IMR-90 (cell line): ENCODE measurements at regions not wholly inside any gene's neighbourhood (a gene's known extent, or its start where the extent isn't known, plus 50 kb on each side); places are given as distances from the start of the nearest gene placed in this dataset.

Source experiments
- ATAC-seq: fragments of 200-7000 bp; cut with Tn5 transposase; 2 replicates; pipeline ENCODE4 v1.9.1; 2020; ENCODE audit warnings: low read depth, mild to moderate bottlenecking, moderate library complexity
- BruUV-seq: library from RNA; stranded (reverse); fragments of 400-500 nt; replicated peaks from 2 replicates; lab custom pipeline; 2021; lab: Mats Ljungman, UMichigan
- CTCF ChIA-PET: fragments of 300-600 bp; formaldehyde crosslinking; extraction: SDS; loops from one replicate; lab custom pipeline; 2021; ENCODE audit warnings: antibody characterized with exemption; lab: Yijun Ruan, JAX
- POLR2A ChIA-PET: fragments of 300-600 bp; sonication (Branson Sonifier 250); formaldehyde crosslinking; loops from one replicate; lab custom pipeline; 2022; ENCODE audit warnings: antibody characterized with exemption; ENCODE audit not compliant: unreplicated experiment; lab: Charles Lee
- DNase-seq: peaks from one replicate; pipeline ENCODE4 v3.0.0; 2013
- H2AFZ ChIP-seq: replicated peaks from 2 replicates; pipeline ENCODE3; 2013; ENCODE audit warnings: low read length, mild to moderate bottlenecking; ENCODE audit not compliant: poor library complexity
- H2AK5ac ChIP-seq: 2 replicates; pipeline ENCODE4 v1.6.1; 2013; ENCODE audit warnings: low read depth, low read length, inconsistent platforms
- H2AK9ac ChIP-seq: replicated peaks from 2 replicates; pipeline ENCODE3; 2013; ENCODE audit warnings: mild to moderate bottlenecking, low read depth, low read length, moderate library complexity; ENCODE audit not compliant: poor library complexity
- H2BK120ac ChIP-seq: 2 replicates; pipeline ENCODE4 v1.6.1; 2013; ENCODE audit warnings: low read depth, low read length, inconsistent platforms
- H2BK15ac ChIP-seq: 3 replicates; pipeline ENCODE4 v1.6.1; 2013; ENCODE audit warnings: low read depth, low read length, inconsistent platforms
- H2BK20ac ChIP-seq: 2 replicates; pipeline ENCODE4 v1.6.1; 2013; ENCODE audit warnings: low read depth, mild to moderate bottlenecking, inconsistent platforms, low read length, moderate library complexity
- H2BK5ac ChIP-seq: 2 replicates; pipeline ENCODE4 v1.6.1; 2013; ENCODE audit warnings: mild to moderate bottlenecking, low read depth, low read length, inconsistent platforms; ENCODE audit not compliant: poor library complexity, severe bottlenecking
- H3K14ac ChIP-seq: replicated peaks from 2 replicates; pipeline ENCODE4 v1.6.1; 2013; ENCODE audit warnings: low read depth, low read length, inconsistent platforms
- H3K18ac ChIP-seq: 2 replicates; pipeline ENCODE4 v1.6.1; 2013; ENCODE audit warnings: low read depth, low read length, control low read depth
- H3K23ac ChIP-seq: 2 replicates; pipeline ENCODE4 v1.6.1; 2013; ENCODE audit warnings: low read depth, low read length, inconsistent platforms
- H3K27ac ChIP-seq: 2 replicates; pipeline ENCODE4 v1.5.1; 2013; ENCODE audit warnings: mild to moderate bottlenecking, control low read depth, low read length; ENCODE audit not compliant: insufficient read depth
- H3K27me3 ChIP-seq: 2 replicates; pipeline ENCODE4 v1.6.1; 2013; ENCODE audit warnings: low read length; ENCODE audit not compliant: control insufficient read depth, insufficient read depth
- H3K36me3 ChIP-seq: 2 replicates; pipeline ENCODE4 v1.6.1; 2013; ENCODE audit warnings: low read length, mixed read lengths; ENCODE audit not compliant: control insufficient read depth, insufficient read depth
- H3K4ac ChIP-seq: 2 replicates; pipeline ENCODE4 v1.6.1; 2013; ENCODE audit warnings: low read depth, low read length, inconsistent platforms
- H3K4me1 ChIP-seq: 2 replicates; pipeline ENCODE4 v1.6.1; 2013; ENCODE audit warnings: low read length, mixed read lengths; ENCODE audit not compliant: control insufficient read depth, insufficient read depth
- H3K4me2 ChIP-seq: 2 replicates; pipeline ENCODE4 v1.6.1; 2013; ENCODE audit warnings: low read depth, mild to moderate bottlenecking, control low read depth, low read length, moderate library complexity
- H3K4me3 ChIP-seq: 2 replicates; pipeline ENCODE4 v1.5.1; 2013; ENCODE audit warnings: low read depth, mild to moderate bottlenecking, control low read depth, low read length, moderate library complexity; ENCODE audit not compliant: insufficient read depth
- H3K56ac ChIP-seq: 2 replicates; pipeline ENCODE4 v1.6.1; 2013; ENCODE audit warnings: low read length, inconsistent platforms; ENCODE audit not compliant: insufficient read depth; ENCODE audit errors: extremely low read depth
- H3K79me1 ChIP-seq, 2 experiments: 2 replicates each; pipeline ENCODE4 v1.6.1; 2013; ENCODE audit warnings: low read length in 2 of 2, inconsistent platforms in 1 of 2, low read depth in 1 of 2
- H3K9ac ChIP-seq: 2 replicates; pipeline ENCODE4 v1.6.1; 2013; ENCODE audit warnings: low read depth, low read length, control low read depth
- H3K9me1 ChIP-seq: 2 replicates; pipeline ENCODE4 v1.6.1; 2013; ENCODE audit warnings: low read length, inconsistent platforms; ENCODE audit not compliant: insufficient read depth
- H3K9me3 ChIP-seq: 2 replicates; pipeline ENCODE4 v1.6.1; 2013; ENCODE audit warnings: low read length; ENCODE audit not compliant: control insufficient read depth, insufficient read depth
- H4K20me1 ChIP-seq: 2 replicates; pipeline ENCODE4 v1.6.1; 2013; ENCODE audit warnings: low read length, inconsistent platforms; ENCODE audit not compliant: insufficient read depth
- H4K5ac ChIP-seq: 2 replicates; pipeline ENCODE4 v1.6.1; 2013; ENCODE audit warnings: mild to moderate bottlenecking, low read depth, low read length, control low read depth
- H4K8ac ChIP-seq, 2 experiments: 2 replicates each; pipeline ENCODE4 v1.6.1; 2013; ENCODE audit warnings: low read depth in 2 of 2, low read length in 2 of 2, control low read depth in 1 of 2, inconsistent platforms in 1 of 2
- H4K91ac ChIP-seq: 2 replicates; pipeline ENCODE4 v1.6.1; 2013; ENCODE audit warnings: low read depth, low read length, inconsistent platforms; ENCODE audit not compliant: insufficient read depth
- CHD1 ChIP-seq: IDR thresholded peaks from 2 replicates; pipeline ENCODE4 v1.6.1; 2012; ENCODE audit warnings: low read depth, low read length, improper control_type of control experiment
- FOS ChIP-seq: fragments of 150-350 bp; IDR thresholded peaks from 2 replicates; pipeline ENCODE4 v1.6.1; 2016; ENCODE audit warnings: low read depth, low read length
- MAZ ChIP-seq: IDR thresholded peaks from 2 replicates; pipeline ENCODE4 v1.6.1; 2012; ENCODE audit warnings: low read depth, mild to moderate bottlenecking, low read length, improper control_type of control experiment, moderate library complexity, borderline replicate concordance
- MXI1 ChIP-seq: IDR thresholded peaks from 2 replicates; pipeline ENCODE4 v1.6.1; 2012; ENCODE audit warnings: low read depth, mild to moderate bottlenecking, low read length, moderate library complexity, borderline replicate concordance
- NFE2L2 ChIP-seq: fragments of 150-350 bp; IDR thresholded peaks from 2 replicates; pipeline ENCODE4 v1.6.1; 2016; ENCODE audit warnings: low read depth, mild to moderate bottlenecking, low read length
- POLR2A ChIP-seq: IDR thresholded peaks from 2 replicates; pipeline ENCODE4 v1.6.1; 2012; ENCODE audit warnings: mild to moderate bottlenecking, low read depth, low read length
- RAD21 ChIP-seq: IDR thresholded peaks from 2 replicates; pipeline ENCODE4 v1.6.1; 2012; ENCODE audit warnings: low read length, improper control_type of control experiment
- RCOR1 ChIP-seq: IDR thresholded peaks from 2 replicates; pipeline ENCODE4 v1.6.1; 2012; ENCODE audit warnings: mild to moderate bottlenecking, low read length, improper control_type of control experiment; ENCODE audit not compliant: insufficient replicate concordance
- RFX5 ChIP-seq: IDR thresholded peaks from 2 replicates; pipeline ENCODE4 v1.8.0; 2012; ENCODE audit warnings: low read depth, mild to moderate bottlenecking, low read length, moderate library complexity
- SMC3 ChIP-seq: fragments of 150-350 bp; IDR thresholded peaks from 2 replicates; pipeline ENCODE4 v1.6.1; 2016; ENCODE audit warnings: low read depth, mild to moderate bottlenecking, antibody characterized with exemption, low read length, moderate library complexity
- WGBS, 2 experiments: methylation state at CpG; one replicate each; pipeline versions ENCODE4 v1.1.5 to v1.1.7; 2013; ENCODE audit warnings: missing lambda C conversion rate in 2 of 2; ENCODE audit not compliant: insufficient read length in 1 of 2; ENCODE audit errors: extremely low coverage in 2 of 2; 5-methylcytosine and 5-hydroxymethylcytosine counted together
- dilution Hi-C: fragments of 300-500 bp; cut with HindIII; formaldehyde crosslinking; loops from one replicate; pipeline ENCODE4 v1.14.3; 2018; ENCODE audit warnings: low sequenced_read_pairs; ENCODE audit not compliant: unreplicated experiment
- in situ Hi-C: fragments of 300-500 bp; cut with MboI; formaldehyde crosslinking; loops from 3 replicates; pipeline ENCODE4 v1.14.3; 2019; ENCODE audit warnings: low sequenced_read_pairs, inconsistent platforms, mixed read lengths
- intact Hi-C: fragments of 100-400 bp; cut with micrococcal nuclease; formaldehyde crosslinking; loops from 2 replicates; pipeline ENCODE4 v1.10.0; 2022
- TF ChIP-seq, protein P1 (sequence below): conservative IDR thresholded peaks from 2 replicates; pipeline ENCODE4 v1.5.1; 2012; ENCODE audit warnings: mild to moderate bottlenecking, low read depth, low read length, improper control_type of control experiment
- TF ChIP-seq, protein P2 (sequence below): fragments of 150-350 bp; IDR thresholded peaks from 2 replicates; pipeline ENCODE4 v1.6.1; 2016; ENCODE audit warnings: low read depth, mild to moderate bottlenecking, low read length, moderate library complexity, borderline replicate concordance

DNA sequence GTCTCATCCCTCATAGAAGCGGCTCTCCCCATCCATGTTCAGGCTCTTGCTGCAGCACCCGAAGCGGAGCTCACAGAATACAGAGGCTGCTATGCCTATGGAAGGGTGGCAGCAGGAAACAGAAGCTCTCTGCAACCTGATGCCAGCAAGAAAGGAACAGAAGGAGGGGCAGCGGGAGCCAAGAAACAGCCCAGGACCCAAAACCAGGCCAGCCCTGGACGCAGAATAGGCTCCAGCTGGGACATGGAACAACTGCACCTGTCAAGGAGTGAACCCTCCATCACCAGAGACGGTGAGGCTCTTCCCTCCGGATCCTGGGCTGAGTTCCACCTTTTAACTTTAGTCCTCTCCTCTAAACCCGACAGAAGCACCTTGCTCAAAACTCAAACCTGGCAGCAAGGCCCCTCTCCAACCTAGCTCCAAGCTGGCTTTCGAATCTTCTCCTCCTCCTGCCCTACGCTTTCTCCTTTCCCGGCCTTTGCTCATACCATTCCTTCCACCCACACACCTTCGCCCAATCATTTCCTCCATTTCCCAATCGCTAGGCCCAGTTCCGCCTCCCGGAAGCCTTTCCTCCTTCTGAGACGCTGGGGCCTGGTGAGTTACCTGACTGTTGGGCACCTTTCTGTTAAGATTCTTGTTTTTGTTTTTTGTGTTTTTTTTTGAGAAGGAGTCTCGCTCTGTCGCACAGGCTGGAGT lies 122.8 kb upstream of the ZNF92 start:
- Histone ChIP-seq H3K9me1 (no peaks in the 10 kb centered on the region), H3K56ac (no peak overlapping the region), H3K14ac (no peak overlapping the region), H3K4me3 (no peak overlapping the region), H2AK9ac (no peak overlapping the region), H3K36me3 (no peaks in the 10 kb centered on the region), H4K8ac (no peak overlapping the region), H3K9me3 (no peaks in the 10 kb centered on the region), H2AFZ (no peak overlapping the region), H3K4me2 (no peak overlapping the region), H3K23ac (no peak overlapping the region), H3K4ac (no peak overlapping the region), H2BK5ac (no peak overlapping the region), H2BK120ac (no peak overlapping the region), H4K20me1 (no peaks in the 10 kb centered on the region), H2BK20ac (no peak overlapping the region), H4K91ac (no peak overlapping the region), H2BK15ac (no peak overlapping the region), H3K27me3 (peaks cover 4% of the 10 kb centered on the region; the same call in 1 of the 2 replicates), H4K5ac (no peak overlapping the region), H3K79me1 (no peaks in the 10 kb centered on the region), H3K4me1 (no peaks in the 10 kb centered on the region), H2AK5ac (no peak overlapping the region), H3K18ac (no peak overlapping the region), H3K27ac (no peak overlapping the region), H3K9ac (no peak overlapping the region)
- dilution Hi-C loops (no loop called here), in situ Hi-C loops (no loop called here), intact Hi-C loops (no loop called here)
- no TSS peak for BruUV-seq
- POLR2A ChIA-PET = no interaction called here
- WGBS, 2 experiments = 67 to 100% methylated on average over 2 to 4 of the region's 18 CpGs
- DNase-seq (no peak), ATAC-seq (no peak)
- CTCF ChIA-PET = no interaction called here
- no peak for TF ChIP-seq CHD1
- TF ChIP-seq POLR2A = no peak
- no peak for TF ChIP-seq RFX5
- no peak for TF ChIP-seq RCOR1
- no peak for TF ChIP-seq FOS
- TF ChIP-seq, protein P1, sequence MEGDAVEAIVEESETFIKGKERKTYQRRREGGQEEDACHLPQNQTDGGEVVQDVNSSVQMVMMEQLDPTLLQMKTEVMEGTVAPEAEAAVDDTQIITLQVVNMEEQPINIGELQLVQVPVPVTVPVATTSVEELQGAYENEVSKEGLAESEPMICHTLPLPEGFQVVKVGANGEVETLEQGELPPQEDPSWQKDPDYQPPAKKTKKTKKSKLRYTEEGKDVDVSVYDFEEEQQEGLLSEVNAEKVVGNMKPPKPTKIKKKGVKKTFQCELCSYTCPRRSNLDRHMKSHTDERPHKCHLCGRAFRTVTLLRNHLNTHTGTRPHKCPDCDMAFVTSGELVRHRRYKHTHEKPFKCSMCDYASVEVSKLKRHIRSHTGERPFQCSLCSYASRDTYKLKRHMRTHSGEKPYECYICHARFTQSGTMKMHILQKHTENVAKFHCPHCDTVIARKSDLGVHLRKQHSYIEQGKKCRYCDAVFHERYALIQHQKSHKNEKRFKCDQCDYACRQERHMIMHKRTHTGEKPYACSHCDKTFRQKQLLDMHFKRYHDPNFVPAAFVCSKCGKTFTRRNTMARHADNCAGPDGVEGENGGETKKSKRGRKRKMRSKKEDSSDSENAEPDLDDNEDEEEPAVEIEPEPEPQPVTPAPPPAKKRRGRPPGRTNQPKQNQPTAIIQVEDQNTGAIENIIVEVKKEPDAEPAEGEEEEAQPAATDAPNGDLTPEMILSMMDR = no peak
- TF ChIP-seq NFE2L2 = no peak
- TF ChIP-seq MAZ = no peak
- TF ChIP-seq RAD21 = no peak
- TF ChIP-seq SMC3 = no peak
- no peak for TF ChIP-seq MXI1
- TF ChIP-seq, protein P2, sequence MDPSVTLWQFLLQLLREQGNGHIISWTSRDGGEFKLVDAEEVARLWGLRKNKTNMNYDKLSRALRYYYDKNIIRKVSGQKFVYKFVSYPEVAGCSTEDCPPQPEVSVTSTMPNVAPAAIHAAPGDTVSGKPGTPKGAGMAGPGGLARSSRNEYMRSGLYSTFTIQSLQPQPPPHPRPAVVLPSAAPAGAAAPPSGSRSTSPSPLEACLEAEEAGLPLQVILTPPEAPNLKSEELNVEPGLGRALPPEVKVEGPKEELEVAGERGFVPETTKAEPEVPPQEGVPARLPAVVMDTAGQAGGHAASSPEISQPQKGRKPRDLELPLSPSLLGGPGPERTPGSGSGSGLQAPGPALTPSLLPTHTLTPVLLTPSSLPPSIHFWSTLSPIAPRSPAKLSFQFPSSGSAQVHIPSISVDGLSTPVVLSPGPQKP = no peak
